HUES48 (cell line): ENCODE measurements at regions not wholly inside any gene's neighbourhood (a gene's known extent, or its start where the extent isn't known, plus 50 kb on each side); places are given as distances from the start of the nearest gene placed in this dataset.

Source experiments
- H3K27ac ChIP-seq: one replicate; pipeline ENCODE4 v1.7.0; 2013; ENCODE audit warnings: low read depth, low read length, inconsistent platforms
- H3K27me3 ChIP-seq: 2 replicates; pipeline ENCODE4 v1.6.1; 2013; ENCODE audit warnings: mild to moderate bottlenecking, low read length; ENCODE audit not compliant: control insufficient read depth, insufficient read depth
- H3K36me3 ChIP-seq: 2 replicates; pipeline ENCODE4 v1.6.1; 2013; ENCODE audit warnings: low read length; ENCODE audit not compliant: control insufficient read depth, insufficient read depth
- H3K4me1 ChIP-seq: 2 replicates; pipeline ENCODE4 v1.6.1; 2013; ENCODE audit warnings: mild to moderate bottlenecking, low read length; ENCODE audit not compliant: control insufficient read depth, insufficient read depth
- H3K4me3 ChIP-seq: 2 replicates; pipeline ENCODE4 v1.5.1; 2013; ENCODE audit warnings: mild to moderate bottlenecking, low read depth, low read length
- H3K9ac ChIP-seq: 2 replicates; pipeline ENCODE4 v1.6.1; 2013; ENCODE audit warnings: mild to moderate bottlenecking, low read depth, low read length, moderate library complexity
- H3K9me3 ChIP-seq: 2 replicates; pipeline ENCODE4 v1.6.1; 2013; ENCODE audit warnings: low read length; ENCODE audit not compliant: control insufficient read depth, insufficient read depth

DNA sequence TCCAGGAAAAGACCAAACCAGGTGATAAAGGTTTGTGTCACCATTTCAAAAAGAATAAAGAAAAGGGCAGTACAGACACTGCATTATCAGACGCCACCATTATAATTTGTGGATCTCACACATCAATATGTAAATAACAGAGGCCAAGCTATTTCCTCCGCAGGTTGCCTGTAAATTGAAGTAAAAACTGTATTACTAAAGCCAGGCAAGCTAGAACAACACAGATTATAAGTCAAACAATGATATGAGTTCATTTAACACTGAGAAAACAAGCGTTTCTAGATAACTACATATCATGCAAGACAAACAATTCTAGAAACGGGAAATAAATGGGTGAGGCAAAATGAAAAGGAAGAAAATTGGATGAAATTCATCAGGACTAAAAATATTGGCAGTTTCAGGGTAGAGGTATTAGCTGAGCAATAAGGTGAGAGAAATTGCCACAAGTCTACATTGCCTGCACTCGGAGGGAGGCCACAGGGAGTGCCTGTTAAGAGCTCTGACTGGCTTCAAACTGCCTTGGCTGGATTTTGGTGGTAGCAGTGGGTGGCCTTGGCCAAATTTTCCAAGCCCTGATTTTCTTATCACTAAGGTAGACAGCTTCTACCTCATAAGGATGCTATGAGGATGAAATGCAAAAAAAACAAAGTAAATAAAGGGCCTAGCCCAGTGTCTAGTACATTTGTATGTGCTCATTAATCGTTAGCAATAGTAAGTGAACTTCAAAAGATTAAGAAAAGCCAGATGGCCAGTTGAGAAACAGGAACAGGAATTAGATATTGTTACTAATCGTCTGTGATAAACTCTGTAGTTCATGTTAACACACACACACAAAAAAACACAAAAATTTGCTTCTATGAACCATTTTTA, 240.0 kb upstream of the NFE2L3 start:
- Histone ChIP-seq H3K27me3 (no peaks in the 10 kb centered on the region), H3K27ac (no peak overlapping the region), H3K4me1 (peaks cover 7% of the 10 kb centered on the region), H3K9ac (no peak overlapping the region), H3K9me3 (no peaks in the 10 kb centered on the region), H3K4me3 (no peak overlapping the region), H3K36me3 (no peaks in the 10 kb centered on the region)

DNA sequence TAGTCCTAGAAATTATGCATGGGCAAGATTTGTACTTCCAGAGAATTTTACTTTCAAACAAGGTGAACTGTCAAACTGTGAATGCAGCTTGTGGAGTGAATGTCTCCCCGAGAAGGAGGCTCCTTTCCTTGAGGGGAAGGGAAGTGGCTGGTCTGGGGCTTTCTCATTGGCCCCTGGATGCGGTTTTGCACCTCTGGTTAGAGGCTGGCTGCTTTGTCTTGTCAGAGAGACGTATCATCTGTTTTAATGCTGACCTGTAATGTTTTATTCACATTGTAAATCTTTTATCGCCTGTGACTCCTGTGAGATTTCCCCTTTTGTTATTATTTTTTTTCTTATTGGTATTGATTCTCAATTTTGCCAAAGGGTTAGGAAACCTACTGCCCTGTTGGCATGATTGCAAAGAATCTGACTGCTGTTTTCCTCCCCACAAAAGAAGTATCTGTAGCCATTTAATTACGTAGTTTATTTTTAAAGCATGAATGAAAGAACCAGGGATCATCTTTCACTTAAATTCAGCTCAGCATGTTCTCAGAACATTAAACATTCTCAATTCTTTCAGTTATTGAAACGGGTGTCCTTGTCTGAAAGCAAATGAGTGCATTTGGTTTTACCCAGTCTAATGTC, 238.3 kb upstream of the NFE2L3 start:
- Histone ChIP-seq H3K9me3 (no peaks in the 10 kb centered on the region), H3K27ac (no peak overlapping the region), H3K9ac (no peak overlapping the region), H3K4me3 (no peak overlapping the region), H3K36me3 (no peaks in the 10 kb centered on the region), H3K27me3 (no peaks in the 10 kb centered on the region), H3K4me1 (no peaks in the 10 kb centered on the region)

GRCh38 chr7:25918731-25919130, 233.3 kb upstream of the NFE2L3 start:
- Histone ChIP-seq H3K9me3 (no peaks in the 10 kb centered on the region), H3K4me3 (no peak overlapping the region), H3K27ac (no peak overlapping the region), H3K9ac (no peak overlapping the region), H3K36me3 (no peaks in the 10 kb centered on the region), H3K4me1 (no peaks in the 10 kb centered on the region), H3K27me3 (no peaks in the 10 kb centered on the region)

GRCh38 chr7:25922296-25922695, 229.7 kb upstream of the NFE2L3 start:
- H3K9ac ChIP-seq: no peak overlapping the region
- no peaks in the 10 kb centered on the region for H3K9me3 ChIP-seq
- no peak overlapping the region for H3K4me3 ChIP-seq
- no peak overlapping the region for H3K27ac ChIP-seq
- no peaks in the 10 kb centered on the region for H3K36me3 ChIP-seq
- no peaks in the 10 kb centered on the region for H3K27me3 ChIP-seq
- peaks cover 2% of the 10 kb centered on the region; the same call in 1 of the 2 replicates for H3K4me1 ChIP-seq

DNA sequence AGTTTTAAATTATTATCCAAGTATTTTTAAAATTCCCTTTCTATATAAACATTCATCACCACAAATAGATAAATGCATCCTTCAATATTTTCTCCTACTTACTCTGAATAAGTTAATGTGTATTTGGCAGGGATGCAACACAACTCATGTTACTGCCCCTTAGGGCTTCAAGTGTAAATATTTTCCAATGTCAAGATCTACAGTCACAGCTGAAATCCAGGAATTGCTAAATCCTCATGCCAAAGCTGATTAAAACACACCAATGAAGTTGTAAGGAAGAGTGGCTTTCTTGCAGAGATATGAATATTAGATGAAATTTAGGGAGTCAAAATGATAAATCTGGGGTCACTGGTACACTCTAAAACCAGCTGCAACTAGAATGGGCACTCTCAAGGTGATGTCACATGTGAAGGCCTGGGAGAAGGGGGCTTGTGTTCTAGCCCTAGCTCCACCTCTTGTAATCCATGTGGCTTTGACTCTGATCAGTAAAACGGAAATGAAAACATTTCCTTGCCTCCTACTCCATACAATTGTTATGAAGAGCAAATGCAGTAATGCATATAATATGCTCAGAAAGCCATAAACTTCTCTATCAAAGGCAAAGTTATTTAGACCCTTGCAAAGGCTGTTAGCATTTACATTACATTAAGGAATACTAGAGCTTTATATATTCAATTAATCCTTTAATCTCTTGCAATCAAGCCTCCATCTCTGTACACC, 228.1 kb upstream of the NFE2L3 start:
- Histone ChIP-seq H3K9ac (no peak overlapping the region), H3K36me3 (no peaks in the 10 kb centered on the region), H3K27me3 (no peaks in the 10 kb centered on the region), H3K9me3 (0 out of 2 replicates have a peak, but pooled peaks cover 2% of the 10 kb centered on the region), H3K4me3 (no peak overlapping the region), H3K27ac (no peak overlapping the region), H3K4me1 (peaks cover 2% of the 10 kb centered on the region; the same call in 1 of the 2 replicates)

DNA sequence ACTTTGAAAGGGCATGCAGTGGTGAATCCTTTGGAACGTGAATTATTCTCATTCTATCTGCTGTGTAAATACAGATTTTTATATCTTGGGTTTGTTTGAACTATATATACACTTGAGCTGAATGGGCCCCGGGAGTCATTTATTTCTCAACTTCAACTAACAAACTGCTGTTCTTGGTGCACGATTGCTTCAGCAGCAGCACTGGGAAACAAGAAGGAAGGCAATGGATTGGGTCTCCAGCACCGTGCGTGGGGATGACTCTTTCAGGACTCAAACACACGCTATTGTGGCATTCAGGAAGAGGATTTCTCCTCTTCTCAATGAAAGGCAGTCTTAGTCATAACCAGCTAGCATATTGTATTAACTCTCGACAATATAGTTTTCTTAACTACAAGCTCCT, 226.0 kb upstream of the NFE2L3 start:
- Histone ChIP-seq H3K4me1 (peaks cover 2% of the 10 kb centered on the region; the same call in 1 of the 2 replicates), H3K27me3 (no peaks in the 10 kb centered on the region), H3K36me3 (no peaks in the 10 kb centered on the region), H3K9me3 (0 out of 2 replicates have a peak, but pooled peaks cover 2% of the 10 kb centered on the region), H3K4me3 (no peak overlapping the region), H3K9ac (no peak overlapping the region), H3K27ac (no peak overlapping the region)

DNA sequence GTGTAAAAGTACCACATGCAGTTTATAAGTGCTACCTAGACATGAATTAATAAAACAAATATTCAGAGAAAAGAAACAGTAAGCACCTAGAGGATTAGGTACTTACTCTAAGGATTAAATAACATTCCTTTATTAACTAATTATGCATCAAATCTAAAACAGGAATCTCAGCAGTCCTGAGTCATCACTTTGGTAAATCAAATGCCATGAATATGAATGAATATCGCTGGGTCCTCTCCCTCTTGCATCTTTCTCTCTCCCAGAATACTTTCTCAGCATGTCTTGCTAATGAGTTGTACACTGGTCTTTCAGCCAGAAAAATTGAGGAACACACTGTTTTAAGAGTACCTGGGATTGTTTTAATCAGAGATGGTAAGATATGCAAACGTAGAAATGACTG, 225.5 kb upstream of the NFE2L3 start:
- H3K27ac ChIP-seq: no peak overlapping the region
- no peak overlapping the region for H3K4me3 ChIP-seq
- 0 out of 2 replicates have a peak, but pooled peaks cover 2% of the 10 kb centered on the region for H3K9me3 ChIP-seq

GRCh38 chr7:25926891-25927625, 224.9 kb upstream of the NFE2L3 start:
- peaks cover 2% of the 10 kb centered on the region; the same call in 1 of the 2 replicates for H3K4me1 ChIP-seq
- no peaks in the 10 kb centered on the region for H3K36me3 ChIP-seq
- H3K9ac ChIP-seq: no peak overlapping the region
- no peaks in the 10 kb centered on the region for H3K27me3 ChIP-seq
- H3K9me3 ChIP-seq: 0 out of 2 replicates have a peak, but pooled peaks cover 2% of the 10 kb centered on the region
- H3K27ac ChIP-seq: no peak overlapping the region
- no peak overlapping the region for H3K4me3 ChIP-seq

More for the DNA sequence above, 225.5 kb upstream of the NFE2L3 start:
- H3K9ac ChIP-seq: no peak overlapping the region
- no peaks in the 10 kb centered on the region for H3K36me3 ChIP-seq
- no peaks in the 10 kb centered on the region for H3K27me3 ChIP-seq
- peaks cover 2% of the 10 kb centered on the region; the same call in 1 of the 2 replicates for H3K4me1 ChIP-seq

DNA sequence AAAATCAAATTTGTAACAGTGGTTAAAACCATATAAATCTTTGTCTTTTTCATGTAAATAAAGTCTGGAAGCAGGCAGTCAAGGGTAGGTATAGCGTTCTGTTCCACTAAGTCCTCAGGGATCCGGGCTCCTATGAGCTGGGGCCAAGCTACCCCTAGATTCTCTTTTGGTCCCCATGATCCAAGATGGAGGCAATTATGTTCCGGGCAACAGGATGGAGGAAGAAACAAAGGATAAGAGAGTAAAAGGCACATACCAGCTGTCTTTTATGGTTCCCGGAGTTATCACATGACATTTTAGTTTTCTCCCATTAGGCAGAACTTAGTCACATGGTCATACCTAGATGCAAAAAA, 224.4 kb upstream of the NFE2L3 start:
- Histone ChIP-seq H3K27ac (no peak overlapping the region), H3K4me1 (peaks cover 2% of the 10 kb centered on the region; the same call in 1 of the 2 replicates), H3K4me3 (no peak overlapping the region), H3K9me3 (0 out of 2 replicates have a peak, but pooled peaks cover 2% of the 10 kb centered on the region), H3K36me3 (no peaks in the 10 kb centered on the region), H3K27me3 (no peaks in the 10 kb centered on the region), H3K9ac (no peak overlapping the region)

GRCh38 chr7:25928549-25929330, 223.3 kb upstream of the NFE2L3 start:
- Histone ChIP-seq H3K27me3 (no peaks in the 10 kb centered on the region), H3K27ac (no peak overlapping the region), H3K9me3 (0 out of 2 replicates have a peak, but pooled peaks cover 2% of the 10 kb centered on the region), H3K36me3 (no peaks in the 10 kb centered on the region), H3K4me1 (peaks cover 2% of the 10 kb centered on the region; the same call in 1 of the 2 replicates), H3K4me3 (no peak overlapping the region), H3K9ac (no peak overlapping the region)
